HL-60 (cell line): ENCODE measurements at regions not wholly inside any gene's neighbourhood (a gene's known extent, or its start where the extent isn't known, plus 50 kb on each side); places are given as distances from the start of the nearest gene placed in this dataset.

Source experiments
- DNase-seq, 2 experiments: peaks; one replicate each; pipeline ENCODE4 v3.0.0-alpha.2; 2010 to 2020; ENCODE audit warnings: low read depth in 1 of 2, low spot score in 1 of 2
- H3K27ac ChIP-seq: fragments of 250-450 bp; sonication (Bioruptor Pico); replicated peaks from 2 replicates; pipeline ENCODE4 v1.5.1; 2020; ENCODE audit warnings: mild to moderate bottlenecking, moderate library complexity
- H3K27me3 ChIP-seq: fragments of 250-450 bp; sonication (Bioruptor Pico); 2 replicates; pipeline ENCODE4 v1.5.1; 2021; ENCODE audit warnings: mild to moderate bottlenecking, moderate library complexity; ENCODE audit not compliant: insufficient read depth, poor library complexity, severe bottlenecking
- H3K4me3 ChIP-seq: replicated peaks from 2 replicates; pipeline ENCODE4 v1.5.1; 2011; ENCODE audit warnings: mild to moderate bottlenecking, control low read depth, low read length; ENCODE audit not compliant: insufficient read depth
- GABPA ChIP-seq: IDR thresholded peaks from 2 replicates; pipeline ENCODE4 v1.6.1; 2012; ENCODE audit warnings: low read depth
- POLR2AphosphoS5 ChIP-seq: IDR thresholded peaks from 2 replicates; pipeline ENCODE4 v1.6.1; 2012; ENCODE audit warnings: low read depth
- SPI1 ChIP-seq: IDR thresholded peaks from 2 replicates; pipeline ENCODE4 v1.6.1; 2012; ENCODE audit warnings: low read depth, mild to moderate bottlenecking, borderline replicate concordance
- TF ChIP-seq, protein P1 (sequence below): IDR thresholded peaks from 2 replicates; pipeline ENCODE4 v1.6.1; 2012; ENCODE audit warnings: low read depth; ENCODE audit not compliant: insufficient replicate concordance
- TF ChIP-seq, protein P2 (sequence below): IDR thresholded peaks from one replicate; pipeline ENCODE4 v1.5.1; 2011; ENCODE audit warnings: low read length, control low read depth, inconsistent platforms; ENCODE audit not compliant: insufficient read depth

GRCh38 chr12:83528571-83528970 is 841.9 kb downstream of the TMTC2 start:
- Histone ChIP-seq H3K4me3 (no peak overlapping the region), H3K27me3 (no peaks in the 10 kb centered on the region), H3K27ac (no peak overlapping the region)
- DNase-seq, result no peak
- TF ChIP-seq GABPA (no peak), SPI1 (no peak), POLR2AphosphoS5 (no peak)
- TF ChIP-seq, protein P1, sequence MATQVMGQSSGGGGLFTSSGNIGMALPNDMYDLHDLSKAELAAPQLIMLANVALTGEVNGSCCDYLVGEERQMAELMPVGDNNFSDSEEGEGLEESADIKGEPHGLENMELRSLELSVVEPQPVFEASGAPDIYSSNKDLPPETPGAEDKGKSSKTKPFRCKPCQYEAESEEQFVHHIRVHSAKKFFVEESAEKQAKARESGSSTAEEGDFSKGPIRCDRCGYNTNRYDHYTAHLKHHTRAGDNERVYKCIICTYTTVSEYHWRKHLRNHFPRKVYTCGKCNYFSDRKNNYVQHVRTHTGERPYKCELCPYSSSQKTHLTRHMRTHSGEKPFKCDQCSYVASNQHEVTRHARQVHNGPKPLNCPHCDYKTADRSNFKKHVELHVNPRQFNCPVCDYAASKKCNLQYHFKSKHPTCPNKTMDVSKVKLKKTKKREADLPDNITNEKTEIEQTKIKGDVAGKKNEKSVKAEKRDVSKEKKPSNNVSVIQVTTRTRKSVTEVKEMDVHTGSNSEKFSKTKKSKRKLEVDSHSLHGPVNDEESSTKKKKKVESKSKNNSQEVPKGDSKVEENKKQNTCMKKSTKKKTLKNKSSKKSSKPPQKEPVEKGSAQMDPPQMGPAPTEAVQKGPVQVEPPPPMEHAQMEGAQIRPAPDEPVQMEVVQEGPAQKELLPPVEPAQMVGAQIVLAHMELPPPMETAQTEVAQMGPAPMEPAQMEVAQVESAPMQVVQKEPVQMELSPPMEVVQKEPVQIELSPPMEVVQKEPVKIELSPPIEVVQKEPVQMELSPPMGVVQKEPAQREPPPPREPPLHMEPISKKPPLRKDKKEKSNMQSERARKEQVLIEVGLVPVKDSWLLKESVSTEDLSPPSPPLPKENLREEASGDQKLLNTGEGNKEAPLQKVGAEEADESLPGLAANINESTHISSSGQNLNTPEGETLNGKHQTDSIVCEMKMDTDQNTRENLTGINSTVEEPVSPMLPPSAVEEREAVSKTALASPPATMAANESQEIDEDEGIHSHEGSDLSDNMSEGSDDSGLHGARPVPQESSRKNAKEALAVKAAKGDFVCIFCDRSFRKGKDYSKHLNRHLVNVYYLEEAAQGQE, result no peak
- TF ChIP-seq, protein P2, sequence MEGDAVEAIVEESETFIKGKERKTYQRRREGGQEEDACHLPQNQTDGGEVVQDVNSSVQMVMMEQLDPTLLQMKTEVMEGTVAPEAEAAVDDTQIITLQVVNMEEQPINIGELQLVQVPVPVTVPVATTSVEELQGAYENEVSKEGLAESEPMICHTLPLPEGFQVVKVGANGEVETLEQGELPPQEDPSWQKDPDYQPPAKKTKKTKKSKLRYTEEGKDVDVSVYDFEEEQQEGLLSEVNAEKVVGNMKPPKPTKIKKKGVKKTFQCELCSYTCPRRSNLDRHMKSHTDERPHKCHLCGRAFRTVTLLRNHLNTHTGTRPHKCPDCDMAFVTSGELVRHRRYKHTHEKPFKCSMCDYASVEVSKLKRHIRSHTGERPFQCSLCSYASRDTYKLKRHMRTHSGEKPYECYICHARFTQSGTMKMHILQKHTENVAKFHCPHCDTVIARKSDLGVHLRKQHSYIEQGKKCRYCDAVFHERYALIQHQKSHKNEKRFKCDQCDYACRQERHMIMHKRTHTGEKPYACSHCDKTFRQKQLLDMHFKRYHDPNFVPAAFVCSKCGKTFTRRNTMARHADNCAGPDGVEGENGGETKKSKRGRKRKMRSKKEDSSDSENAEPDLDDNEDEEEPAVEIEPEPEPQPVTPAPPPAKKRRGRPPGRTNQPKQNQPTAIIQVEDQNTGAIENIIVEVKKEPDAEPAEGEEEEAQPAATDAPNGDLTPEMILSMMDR, result no peak

- no peak for DNase-seq
- Histone ChIP-seq H3K4me3 (no peak overlapping the region), H3K27ac (no peak overlapping the region), H3K27me3 (no peaks in the 10 kb centered on the region)
- TF ChIP-seq SPI1 (no peak), GABPA (no peak), POLR2AphosphoS5 (no peak)
- TF ChIP-seq, protein P2, result no peak
- TF ChIP-seq, protein P1, result no peak
These were observed 841.1 kb downstream of the TMTC2 start for GRCh38 chr12:83527810-83528209.

GRCh38 chr12:83515306-83516026 is 828.8 kb downstream of the TMTC2 start:
- Histone ChIP-seq H3K27ac (no peak overlapping the region), H3K4me3 (no peak overlapping the region), H3K27me3 (no peaks in the 10 kb centered on the region)
- DNase-seq, result no peak
- no peak for TF ChIP-seq GABPA
- no peak for TF ChIP-seq SPI1
- TF ChIP-seq, protein P2, result no peak
- TF ChIP-seq, protein P1, result no peak
- TF ChIP-seq POLR2AphosphoS5, result no peak
